22Rv1 (cell line): ENCODE measurements at regions not wholly inside any gene's neighbourhood (a gene's known extent, or its start where the extent isn't known, plus 50 kb on each side); places are given as distances from the start of the nearest gene placed in this dataset.

Experiments
- H3K27ac ChIP-seq: fragments of 450-650 bp; 2 replicates; pipeline ENCODE4 v1.5.1; 2017
- ZFX ChIP-seq: fragments of 450-650 bp; IDR thresholded peaks from 2 replicates; pipeline ENCODE4 v1.6.1; 2017; ENCODE audit warnings: antibody characterized with exemption, borderline replicate concordance
- TF ChIP-seq, protein P1 (sequence below): fragments of 450-650 bp; IDR thresholded peaks from 2 replicates; pipeline ENCODE4 v1.5.1; 2017; ENCODE audit warnings: mild to moderate bottlenecking

DNA sequence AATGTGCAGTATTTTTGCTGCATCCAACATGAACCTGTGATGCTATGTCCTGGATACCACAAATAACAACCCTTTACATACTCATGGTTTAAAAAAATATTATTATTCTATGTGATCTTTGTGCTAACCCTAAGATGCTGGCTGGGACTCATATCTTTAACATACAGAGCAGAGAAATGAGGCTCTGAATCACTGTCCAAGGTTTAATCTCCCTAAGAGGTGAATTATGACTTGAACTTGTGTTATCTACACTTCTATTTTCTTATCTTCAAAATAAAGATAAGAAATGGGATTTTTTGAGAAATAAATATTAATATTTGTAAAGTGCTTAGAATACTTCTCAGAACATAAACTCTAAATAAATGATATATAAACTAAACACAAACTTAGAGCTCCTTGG, 68.8 kb upstream of the GRIA1 start:
- H3K27ac ChIP-seq = no peak overlapping the region
- TF ChIP-seq ZFX = no peak
- TF ChIP-seq, protein P1, sequence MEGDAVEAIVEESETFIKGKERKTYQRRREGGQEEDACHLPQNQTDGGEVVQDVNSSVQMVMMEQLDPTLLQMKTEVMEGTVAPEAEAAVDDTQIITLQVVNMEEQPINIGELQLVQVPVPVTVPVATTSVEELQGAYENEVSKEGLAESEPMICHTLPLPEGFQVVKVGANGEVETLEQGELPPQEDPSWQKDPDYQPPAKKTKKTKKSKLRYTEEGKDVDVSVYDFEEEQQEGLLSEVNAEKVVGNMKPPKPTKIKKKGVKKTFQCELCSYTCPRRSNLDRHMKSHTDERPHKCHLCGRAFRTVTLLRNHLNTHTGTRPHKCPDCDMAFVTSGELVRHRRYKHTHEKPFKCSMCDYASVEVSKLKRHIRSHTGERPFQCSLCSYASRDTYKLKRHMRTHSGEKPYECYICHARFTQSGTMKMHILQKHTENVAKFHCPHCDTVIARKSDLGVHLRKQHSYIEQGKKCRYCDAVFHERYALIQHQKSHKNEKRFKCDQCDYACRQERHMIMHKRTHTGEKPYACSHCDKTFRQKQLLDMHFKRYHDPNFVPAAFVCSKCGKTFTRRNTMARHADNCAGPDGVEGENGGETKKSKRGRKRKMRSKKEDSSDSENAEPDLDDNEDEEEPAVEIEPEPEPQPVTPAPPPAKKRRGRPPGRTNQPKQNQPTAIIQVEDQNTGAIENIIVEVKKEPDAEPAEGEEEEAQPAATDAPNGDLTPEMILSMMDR = no peak

DNA sequence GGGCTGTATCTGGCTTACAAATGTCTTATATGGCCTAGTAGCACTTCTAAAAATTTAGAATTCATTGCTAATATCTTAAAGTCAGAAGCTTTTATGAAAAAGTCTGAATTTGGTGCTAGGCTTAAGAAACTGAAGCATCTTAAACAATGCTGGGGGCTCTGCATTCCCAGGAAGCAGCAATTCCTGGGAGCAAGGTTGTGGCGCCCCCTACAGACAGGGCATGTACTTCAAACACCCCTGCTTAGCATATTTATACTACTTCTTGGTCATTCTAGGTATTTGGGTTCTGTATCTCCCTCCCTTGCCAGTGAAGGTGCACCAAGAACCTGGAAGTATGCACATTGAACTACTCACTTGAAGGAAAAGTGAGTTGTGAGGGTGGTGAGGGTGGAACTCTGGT, 64.6 kb upstream of the GRIA1 start:
- TF ChIP-seq, protein P1 = peak; percentile 67
- no peak for TF ChIP-seq ZFX
- H3K27ac ChIP-seq = no peak overlapping the region

DNA sequence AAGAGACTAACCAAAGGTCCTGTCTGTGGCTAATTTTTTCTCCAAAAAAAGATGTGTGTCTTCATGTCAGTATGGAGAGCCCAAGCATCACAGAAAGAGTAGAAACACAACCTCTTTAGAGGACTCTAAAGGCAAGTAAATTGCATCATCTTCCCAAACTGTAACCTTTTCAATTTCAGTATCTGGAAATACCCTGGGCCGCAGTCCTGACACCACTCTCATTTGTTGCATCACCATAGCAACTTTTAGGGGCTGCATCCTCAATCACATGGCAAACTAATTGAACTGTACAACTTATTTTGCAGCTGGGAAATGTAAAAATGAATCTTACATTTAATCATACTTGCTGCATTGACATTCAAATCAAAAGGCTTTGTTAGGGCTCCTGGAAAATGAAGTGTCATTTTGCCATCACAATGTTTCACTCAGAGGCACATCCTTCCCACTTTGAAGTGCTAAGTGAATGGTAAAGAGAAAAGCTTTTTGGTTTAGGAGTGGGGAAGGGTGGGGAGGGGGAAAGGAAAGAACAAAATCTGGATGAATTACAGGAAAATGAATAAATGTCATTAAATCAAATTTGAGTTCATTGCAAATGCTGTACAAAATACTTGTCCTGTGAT, 60.6 kb upstream of the GRIA1 start:
- no peak overlapping the region for H3K27ac ChIP-seq
- no peak for TF ChIP-seq ZFX
- TF ChIP-seq, protein P1 = no peak

DNA sequence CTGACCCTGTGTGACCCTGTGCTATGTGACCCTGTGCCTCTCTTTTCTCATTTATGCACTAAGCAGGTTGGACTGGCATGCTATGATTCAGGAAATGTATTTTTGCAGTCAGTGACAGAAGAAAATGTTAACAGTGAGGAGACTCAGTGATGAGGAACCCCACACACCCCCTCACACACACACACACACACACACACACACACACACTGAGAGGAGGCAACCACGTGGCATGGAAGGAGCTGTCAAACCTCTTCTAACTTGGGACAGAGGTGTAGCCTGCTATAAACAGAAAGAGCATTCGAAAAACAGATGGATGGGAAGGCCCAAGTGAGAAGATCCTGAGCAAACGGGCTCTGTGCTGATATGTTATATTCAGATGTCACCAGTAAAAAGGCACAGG, 57.9 kb upstream of the GRIA1 start:
- TF ChIP-seq ZFX = no peak
- TF ChIP-seq, protein P1 = no peak
- H3K27ac ChIP-seq = no peak overlapping the region

DNA sequence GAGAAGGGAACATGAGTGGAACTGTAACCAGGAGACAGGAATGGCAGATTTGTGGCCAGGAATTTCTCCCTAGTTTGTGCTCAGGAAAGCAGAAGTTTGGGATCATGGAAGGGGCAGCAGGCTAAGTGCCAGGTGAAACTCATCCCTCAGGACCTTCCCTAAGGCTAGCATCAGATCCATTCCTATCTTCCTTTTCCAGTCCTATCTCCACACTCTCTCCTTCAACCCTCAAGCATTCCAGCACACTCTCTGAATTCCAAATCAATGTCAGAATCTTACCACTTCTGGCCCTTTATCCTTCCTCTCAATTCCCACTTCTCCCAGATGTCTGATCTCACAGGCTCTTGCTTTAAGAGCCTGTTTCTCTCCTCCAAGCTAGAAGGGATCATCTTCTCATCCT, 53.2 kb upstream of the GRIA1 start:
- TF ChIP-seq ZFX = no peak
- TF ChIP-seq, protein P1 = no peak
- H3K27ac ChIP-seq = no peak overlapping the region

DNA sequence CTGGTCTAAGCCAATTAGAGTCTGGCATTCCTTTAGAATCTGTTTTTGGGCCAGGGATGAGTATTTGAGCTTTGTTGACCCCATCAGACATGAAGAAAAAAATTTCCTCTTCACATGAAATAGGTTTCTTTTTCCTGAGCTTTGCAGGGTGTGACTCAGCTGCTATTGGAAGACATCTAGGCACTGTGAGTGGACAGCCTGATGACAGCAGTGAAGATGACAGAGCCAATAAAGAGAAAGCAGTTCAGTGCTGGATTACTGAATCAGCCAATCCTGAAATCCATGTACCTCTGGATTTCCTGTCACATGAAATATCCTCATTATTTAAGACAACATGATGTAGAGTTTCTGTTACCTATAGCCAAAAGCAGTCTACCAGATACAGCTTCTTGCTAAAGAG, 51.3 kb upstream of the GRIA1 start:
- H3K27ac ChIP-seq = no peak overlapping the region
- TF ChIP-seq, protein P1 = no peak
- TF ChIP-seq ZFX = no peak
